ENCODE measurements at regions not wholly inside any gene's neighbourhood (a gene's known extent, or its start where the extent isn't known, plus 50 kb on each side); places are given as distances from the start of the nearest gene placed in this dataset.
"Not testable (repeated sequence)": the region's sequence is repeated elsewhere in the genome, so short reads cannot be mapped to it uniquely, and the experiment has no call there.

DNA sequence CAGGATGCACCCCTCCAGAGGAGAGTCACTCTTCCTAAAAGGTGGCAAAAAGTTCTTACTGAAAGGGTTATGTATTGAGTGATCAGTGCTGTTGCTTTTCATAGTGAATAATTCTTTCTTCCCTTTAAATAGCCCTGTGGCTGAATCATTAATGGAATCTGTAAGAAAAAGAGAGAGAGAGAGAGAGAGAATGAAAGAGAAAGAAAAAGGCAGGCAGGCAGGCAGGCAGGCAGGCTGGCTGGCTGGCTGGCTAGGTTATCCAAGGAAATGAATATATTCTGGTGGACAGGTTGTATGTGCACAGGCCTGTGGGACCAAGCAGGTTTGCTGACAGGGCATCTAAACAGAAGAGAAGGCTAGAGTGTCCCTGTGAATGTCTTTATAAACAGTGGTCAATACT, 100.5 kb downstream of the DLEU7 start:
- Histone ChIP-seq H3K9me3 (ENCODE audit: control insufficient read depth in 2 of 2, low read length in 2 of 2) (no peaks in the 10 kb centered on the region), H3K9ac (ENCODE audit: low read length in 2 of 2) (no peak overlapping the region), H3K27ac (ENCODE audit: low read length) (no peak overlapping the region), H3K4me3 (ENCODE audit: low read length in 2 of 2) (no peak overlapping the region), H3K4me1 (ENCODE audit: control insufficient read depth, insufficient read depth, low read length) (no peaks in the 10 kb centered on the region), H3K36me3 (ENCODE audit: control insufficient read depth in 2 of 2, insufficient read depth in 2 of 2, low read length in 2 of 2) (no peaks in the 10 kb centered on the region), H3K27me3 (ENCODE audit: control insufficient read depth in 1 of 2, insufficient read depth in 2 of 2, low read length in 2 of 2) (no peaks in the 10 kb centered on the region)

DNA sequence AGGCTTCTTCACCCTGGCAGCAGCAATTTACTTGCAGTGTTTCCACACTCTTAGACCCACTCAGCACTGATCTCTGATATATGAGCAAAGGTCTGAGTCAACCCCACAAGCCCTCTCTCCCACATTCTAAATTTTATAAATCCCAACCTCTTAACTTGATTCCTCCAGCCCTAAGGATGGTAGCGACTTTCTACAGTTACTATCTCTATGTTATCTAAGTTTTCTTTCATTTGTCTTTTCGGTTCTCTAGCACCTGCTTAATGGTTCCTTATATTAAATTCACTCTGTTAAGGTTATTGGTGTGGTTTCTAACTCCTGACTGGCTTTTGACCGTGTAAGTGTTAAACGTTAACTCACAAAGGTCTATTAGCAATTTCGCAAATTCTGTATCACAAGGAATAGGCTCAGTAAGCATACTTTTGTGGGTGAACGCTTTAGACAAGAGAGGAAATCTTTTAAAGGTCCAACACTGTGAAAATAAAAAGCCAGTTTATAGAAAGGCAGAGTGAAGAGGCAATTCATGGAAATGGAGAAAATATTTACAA, 99.3 kb downstream of the DLEU7 start:
- no peak overlapping the region for H3K4me3 ChIP-seq (ENCODE audit: low read length in 2 of 2)
- H3K36me3 ChIP-seq (ENCODE audit: control insufficient read depth in 2 of 2, insufficient read depth in 2 of 2, low read length in 2 of 2) = no peaks in the 10 kb centered on the region
- no peaks in the 10 kb centered on the region for H3K27me3 ChIP-seq (ENCODE audit: control insufficient read depth in 1 of 2, insufficient read depth in 2 of 2, low read length in 2 of 2)
- no peaks in the 10 kb centered on the region for H3K4me1 ChIP-seq (ENCODE audit: control insufficient read depth, insufficient read depth, low read length)
- no peak overlapping the region for H3K27ac ChIP-seq (ENCODE audit: low read length)
- H3K9me3 ChIP-seq (ENCODE audit: control insufficient read depth in 2 of 2, low read length in 2 of 2) = no peaks in the 10 kb centered on the region
- H3K9ac ChIP-seq (ENCODE audit: low read length in 2 of 2) = no peak overlapping the region

DNA sequence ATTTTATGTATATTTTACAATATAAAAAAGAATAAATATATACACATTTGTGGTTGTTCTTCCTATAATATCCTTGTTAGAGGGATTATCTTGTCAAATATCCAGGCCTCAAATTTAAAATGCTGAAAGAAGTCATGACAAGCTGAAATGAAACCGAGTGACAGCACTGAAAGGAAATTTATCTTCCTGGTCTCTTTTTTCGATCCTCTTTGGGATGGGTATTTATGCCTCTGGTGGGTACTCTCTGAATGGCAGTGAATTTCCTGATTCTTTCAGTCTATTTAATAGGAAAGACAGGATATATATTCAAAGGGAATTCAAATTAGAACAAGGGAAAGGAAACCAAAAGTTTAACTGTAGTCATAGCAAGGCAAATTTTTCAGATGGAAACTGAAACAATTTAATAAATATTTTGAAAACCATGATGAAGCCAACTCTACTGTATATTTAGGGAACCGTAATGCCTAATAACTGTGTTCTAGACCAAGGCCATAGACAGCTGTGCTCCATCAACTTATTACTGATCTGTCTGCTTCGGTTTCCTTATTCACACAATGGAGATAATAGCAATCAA, 97.9 kb downstream of the DLEU7 start:
- Histone ChIP-seq H3K9me3 (ENCODE audit: control insufficient read depth in 2 of 2, low read length in 2 of 2) (no peaks in the 10 kb centered on the region), H3K4me1 (ENCODE audit: control insufficient read depth, insufficient read depth, low read length) (no peaks in the 10 kb centered on the region), H3K4me3 (ENCODE audit: low read length in 2 of 2) (no peak overlapping the region), H3K36me3 (ENCODE audit: control insufficient read depth in 2 of 2, insufficient read depth in 2 of 2, low read length in 2 of 2) (no peaks in the 10 kb centered on the region), H3K27ac (ENCODE audit: low read length) (no peak overlapping the region), H3K27me3 (ENCODE audit: control insufficient read depth in 1 of 2, insufficient read depth in 2 of 2, low read length in 2 of 2) (no peaks in the 10 kb centered on the region), H3K9ac (ENCODE audit: low read length in 2 of 2) (no peak overlapping the region)

DNA sequence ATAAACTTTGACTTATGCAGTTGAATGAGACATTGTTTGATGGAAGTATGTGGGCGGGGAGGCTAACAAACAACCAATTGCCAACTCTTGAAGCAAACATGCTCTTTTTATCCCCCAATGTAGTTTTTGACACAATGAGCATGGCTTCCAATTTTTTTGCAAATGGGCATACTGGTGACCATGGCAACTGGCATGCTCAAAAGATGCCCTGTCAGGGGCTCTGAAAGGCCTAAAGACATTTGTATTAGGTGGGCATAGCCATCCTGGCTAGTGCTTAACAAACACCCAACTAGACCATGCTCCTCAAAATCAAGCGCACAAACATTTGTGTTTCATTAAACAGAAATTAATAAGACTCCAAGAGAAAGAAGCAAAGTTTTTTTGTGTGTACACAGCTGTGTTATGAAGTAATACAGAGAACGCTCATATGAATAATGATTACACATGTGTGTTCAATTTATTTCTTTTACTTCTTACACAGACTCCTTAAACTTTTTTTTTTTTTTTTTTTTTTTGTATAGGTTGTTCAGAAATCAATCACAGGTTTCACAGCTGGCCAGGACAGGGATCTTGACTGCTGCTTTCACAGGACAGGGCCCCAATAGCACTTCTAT, 95.6 kb downstream of the DLEU7 start:
- Histone ChIP-seq H3K36me3 (ENCODE audit: control insufficient read depth in 2 of 2, insufficient read depth in 2 of 2, low read length in 2 of 2) (no peaks in the 10 kb centered on the region), H3K9ac (ENCODE audit: low read length in 2 of 2) (no peak overlapping the region), H3K27me3 (ENCODE audit: control insufficient read depth in 1 of 2, insufficient read depth in 2 of 2, low read length in 2 of 2) (no peaks in the 10 kb centered on the region), H3K9me3 (ENCODE audit: control insufficient read depth in 2 of 2, low read length in 2 of 2) (no peaks in the 10 kb centered on the region), H3K4me3 (ENCODE audit: low read length in 2 of 2) (no peak overlapping the region), H3K4me1 (ENCODE audit: control insufficient read depth, insufficient read depth, low read length) (no peaks in the 10 kb centered on the region), H3K27ac (ENCODE audit: low read length) (no peak overlapping the region)

DNA sequence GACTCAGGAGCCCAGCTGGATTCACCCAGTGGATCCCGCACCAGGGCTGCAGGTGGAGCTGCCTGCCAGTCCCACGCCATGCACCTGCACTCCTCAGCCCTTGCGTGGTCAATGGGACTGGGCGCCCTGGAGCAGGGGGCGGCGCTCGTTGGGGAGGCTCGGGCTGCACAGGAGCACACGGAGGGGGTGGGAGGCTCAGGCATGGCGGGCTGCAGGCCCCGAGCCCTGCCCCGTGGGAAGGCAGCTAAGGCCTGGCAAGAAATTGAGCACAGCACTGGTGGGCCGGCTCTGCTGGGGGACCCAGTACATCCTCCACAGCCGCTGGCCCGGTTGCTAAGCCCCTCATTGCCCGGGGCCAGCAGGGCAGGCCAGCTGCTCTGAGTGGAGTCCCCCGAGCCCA, 90.3 kb downstream of the DLEU7 start:
- not testable (repeated sequence) for H3K27me3 ChIP-seq (ENCODE audit: control insufficient read depth in 1 of 2, insufficient read depth in 2 of 2, low read length in 2 of 2); H3K4me1 ChIP-seq (ENCODE audit: control insufficient read depth, insufficient read depth, low read length); H3K36me3 ChIP-seq (ENCODE audit: control insufficient read depth in 2 of 2, insufficient read depth in 2 of 2, low read length in 2 of 2); H3K9ac ChIP-seq (ENCODE audit: low read length in 2 of 2); H3K9me3 ChIP-seq (ENCODE audit: control insufficient read depth in 2 of 2, low read length in 2 of 2); H3K4me3 ChIP-seq (ENCODE audit: low read length in 2 of 2); H3K27ac ChIP-seq (ENCODE audit: low read length)

DNA sequence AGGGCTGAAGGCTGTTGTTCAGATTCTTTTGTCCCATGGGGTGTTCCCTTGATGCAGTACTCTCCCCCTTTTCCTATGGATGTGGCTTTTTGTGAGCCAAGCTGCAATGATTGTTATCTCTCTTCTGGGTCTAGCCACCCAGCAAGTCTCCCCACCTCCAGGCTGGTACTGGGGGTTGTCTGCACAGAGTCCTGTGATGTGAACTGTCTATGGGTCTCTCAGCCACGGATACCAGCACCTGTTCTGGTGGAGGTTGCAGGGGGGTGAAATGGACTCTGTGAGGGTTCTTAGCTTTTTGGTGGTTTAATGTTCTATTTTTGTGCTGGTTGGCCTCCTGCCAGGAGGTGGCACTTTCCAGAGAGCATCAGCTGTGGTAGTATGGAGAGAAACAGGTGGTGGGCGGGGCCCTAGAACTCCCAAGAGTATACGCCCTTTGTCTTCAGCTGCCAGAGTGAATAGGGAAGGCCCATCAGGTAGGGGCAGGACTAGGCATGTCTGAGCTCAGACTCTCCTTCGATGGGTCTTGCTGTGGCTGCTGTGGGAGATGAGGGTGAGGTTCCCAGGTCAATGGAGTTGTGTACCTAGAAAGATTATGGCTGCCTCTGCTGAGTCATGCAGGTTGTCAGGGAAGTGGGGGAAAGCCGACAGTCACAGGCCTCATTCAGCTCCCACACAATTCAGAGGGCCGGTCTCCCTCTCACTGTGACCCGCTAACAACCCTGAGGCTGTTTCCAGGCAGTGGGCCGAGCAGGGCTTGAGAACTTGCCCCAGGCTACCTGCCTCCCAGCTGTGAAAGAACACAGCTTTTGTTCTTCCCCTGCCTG, 87.4 kb downstream of the DLEU7 start:
- not testable (repeated sequence) for H3K4me3 ChIP-seq (ENCODE audit: low read length in 2 of 2); H3K27ac ChIP-seq (ENCODE audit: low read length); H3K4me1 ChIP-seq (ENCODE audit: control insufficient read depth, insufficient read depth, low read length); H3K27me3 ChIP-seq (ENCODE audit: control insufficient read depth in 1 of 2, insufficient read depth in 2 of 2, low read length in 2 of 2); H3K9ac ChIP-seq (ENCODE audit: low read length in 2 of 2); H3K36me3 ChIP-seq (ENCODE audit: control insufficient read depth in 2 of 2, insufficient read depth in 2 of 2, low read length in 2 of 2); H3K9me3 ChIP-seq (ENCODE audit: control insufficient read depth in 2 of 2, low read length in 2 of 2)

DNA sequence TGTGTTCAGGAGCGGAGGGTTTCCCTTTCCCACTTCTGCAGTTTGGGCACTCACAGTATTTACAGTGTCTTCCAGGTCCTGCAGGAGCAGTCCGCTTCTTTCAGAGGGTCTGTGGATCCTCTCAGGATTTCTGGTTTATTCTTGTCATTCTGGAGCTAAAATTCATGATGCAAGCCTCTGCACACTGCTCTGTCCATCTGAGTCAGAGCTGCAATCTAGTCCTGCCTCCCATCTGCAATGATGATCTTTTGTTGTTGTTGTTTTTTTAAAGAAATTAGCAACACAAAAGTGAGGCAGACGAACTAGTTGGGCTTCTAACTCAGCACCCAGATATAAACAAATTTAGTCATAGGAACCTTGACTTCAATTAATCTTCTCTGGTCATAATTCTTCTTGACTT, 86.5 kb downstream of the DLEU7 start:
- Histone ChIP-seq H3K4me3 (ENCODE audit: low read length in 2 of 2) (no peak overlapping the region), H3K27ac (ENCODE audit: low read length) (no peak overlapping the region)

DNA sequence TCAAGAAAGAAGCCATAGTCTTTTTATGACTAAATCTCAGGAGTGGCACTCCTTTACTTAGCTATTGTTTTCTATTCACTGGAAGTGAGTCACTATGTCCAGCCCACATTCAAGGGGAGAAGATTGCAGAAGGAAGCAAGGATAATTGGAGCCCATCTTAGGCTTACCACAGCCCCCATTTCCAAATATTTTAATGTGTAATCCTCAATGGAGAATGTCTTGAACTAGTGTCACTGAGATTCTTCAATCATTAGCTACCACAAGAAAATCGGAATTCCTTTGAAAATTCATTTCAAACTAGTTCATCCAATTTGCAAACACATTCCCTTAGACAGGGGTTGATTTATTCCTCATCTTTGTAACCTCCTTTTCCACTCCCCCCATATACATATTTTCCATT, 84.7 kb downstream of the DLEU7 start:
- peaks cover 2% of the 10 kb centered on the region for H3K4me1 ChIP-seq (ENCODE audit: control insufficient read depth, insufficient read depth, low read length)
- H3K27ac ChIP-seq (ENCODE audit: low read length) = no peak overlapping the region
- no peak overlapping the region for H3K9ac ChIP-seq (ENCODE audit: low read length in 2 of 2)
- H3K27me3 ChIP-seq (ENCODE audit: control insufficient read depth in 1 of 2, insufficient read depth in 2 of 2, low read length in 2 of 2) = no peaks in the 10 kb centered on the region
- H3K9me3 ChIP-seq (ENCODE audit: control insufficient read depth in 2 of 2, low read length in 2 of 2) = peaks cover 0 to 3% of the 10 kb centered on the region in 2 donors
- no peaks in the 10 kb centered on the region for H3K36me3 ChIP-seq (ENCODE audit: control insufficient read depth in 2 of 2, insufficient read depth in 2 of 2, low read length in 2 of 2)
- H3K4me3 ChIP-seq (ENCODE audit: low read length in 2 of 2) = no peak overlapping the region

More for the DNA sequence above, 86.5 kb downstream of the DLEU7 start:
- Histone ChIP-seq H3K27me3 (ENCODE audit: control insufficient read depth in 1 of 2, insufficient read depth in 2 of 2, low read length in 2 of 2) (no peaks in the 10 kb centered on the region), H3K36me3 (ENCODE audit: control insufficient read depth in 2 of 2, insufficient read depth in 2 of 2, low read length in 2 of 2) (no peaks in the 10 kb centered on the region), H3K9ac (ENCODE audit: low read length in 2 of 2) (no peak overlapping the region), H3K4me1 (ENCODE audit: control insufficient read depth, insufficient read depth, low read length) (no peaks in the 10 kb centered on the region), H3K9me3 (ENCODE audit: control insufficient read depth in 2 of 2, low read length in 2 of 2) (peaks cover 0 to 3% of the 10 kb centered on the region in 2 donors)

DNA sequence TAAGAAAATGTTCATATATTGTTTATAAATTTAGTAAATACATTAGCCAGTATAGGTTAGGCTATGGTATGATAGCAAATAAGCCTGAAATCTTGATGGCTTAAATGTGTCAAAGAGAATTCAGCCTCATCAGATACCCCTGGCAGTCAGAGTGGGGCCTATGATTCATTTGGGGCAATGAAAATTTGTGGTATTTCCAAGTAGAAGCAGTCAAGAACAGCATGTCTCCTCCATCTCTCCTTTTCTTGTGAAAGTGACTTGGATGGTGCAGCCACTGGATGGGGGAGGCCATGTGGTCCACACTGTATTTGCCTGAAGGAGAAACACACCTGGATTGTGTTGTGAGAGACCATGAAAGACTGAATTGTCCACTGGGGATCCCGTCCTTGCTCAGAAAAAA, 82.7 kb downstream of the DLEU7 start:
- Histone ChIP-seq H3K9ac (ENCODE audit: low read length in 2 of 2) (no peak overlapping the region), H3K4me3 (ENCODE audit: low read length in 2 of 2) (no peak overlapping the region), H3K4me1 (ENCODE audit: control insufficient read depth, insufficient read depth, low read length) (peaks cover 2% of the 10 kb centered on the region), H3K36me3 (ENCODE audit: control insufficient read depth in 2 of 2, insufficient read depth in 2 of 2, low read length in 2 of 2) (no peaks in the 10 kb centered on the region), H3K27ac (ENCODE audit: low read length) (no peak overlapping the region), H3K27me3 (ENCODE audit: control insufficient read depth in 1 of 2, insufficient read depth in 2 of 2, low read length in 2 of 2) (no peaks in the 10 kb centered on the region), H3K9me3 (ENCODE audit: control insufficient read depth in 2 of 2, low read length in 2 of 2) (peaks cover 0 to 3% of the 10 kb centered on the region in 2 donors)

DNA sequence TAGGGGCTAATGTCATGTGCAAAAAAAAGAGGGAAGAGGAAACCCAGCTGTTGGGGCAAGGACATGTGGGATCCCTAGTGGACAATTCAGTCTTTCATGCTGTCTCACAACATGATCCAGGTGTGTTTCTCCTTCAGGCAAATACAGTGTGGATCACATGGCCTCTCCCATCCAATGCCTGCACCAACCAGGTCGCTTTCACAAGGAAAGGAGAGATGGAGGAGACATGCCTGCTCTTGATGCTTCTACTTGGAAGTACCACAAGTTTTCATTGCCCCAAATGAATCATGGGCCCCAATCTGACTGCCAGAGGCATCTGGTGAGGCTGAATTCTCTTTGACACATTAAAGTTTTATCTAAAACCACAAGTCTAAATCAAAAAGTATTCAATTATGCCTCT, 82.1 kb downstream of the DLEU7 start:
- Histone ChIP-seq H3K9me3 (ENCODE audit: control insufficient read depth in 2 of 2, low read length in 2 of 2) (peaks cover 0 to 3% of the 10 kb centered on the region in 2 donors), H3K9ac (ENCODE audit: low read length in 2 of 2) (no peak overlapping the region), H3K4me3 (ENCODE audit: low read length in 2 of 2) (no peak overlapping the region), H3K36me3 (ENCODE audit: control insufficient read depth in 2 of 2, insufficient read depth in 2 of 2, low read length in 2 of 2) (no peaks in the 10 kb centered on the region), H3K27me3 (ENCODE audit: control insufficient read depth in 1 of 2, insufficient read depth in 2 of 2, low read length in 2 of 2) (no peaks in the 10 kb centered on the region), H3K4me1 (ENCODE audit: control insufficient read depth, insufficient read depth, low read length) (peaks cover 2% of the 10 kb centered on the region), H3K27ac (ENCODE audit: low read length) (no peak overlapping the region)
